Skeletal muscle tissue (tissue), 3 donors: ENCODE measurements at regions not wholly inside any gene's neighbourhood (a gene's known extent, or its start where the extent isn't known, plus 50 kb on each side); places are given as distances from the start of the nearest gene placed in this dataset.

Source experiments
- H3K27ac ChIP-seq: one replicate; pipeline ENCODE4 v1.7.0; 2013; ENCODE audit warnings: mild to moderate bottlenecking, low read depth, low read length, inconsistent platforms
- H3K27me3 ChIP-seq, 3 donors: one replicate each; pipeline ENCODE4 v1.7.0; 2013; ENCODE audit warnings: low read length in 3 of 3; ENCODE audit not compliant: control insufficient read depth in 3 of 3, insufficient read depth in 3 of 3
- H3K36me3 ChIP-seq, 3 donors: one replicate each; pipeline ENCODE4 v1.7.0; 2013; ENCODE audit warnings: low read length in 3 of 3; ENCODE audit not compliant: control insufficient read depth in 3 of 3, insufficient read depth in 3 of 3
- H3K4me1 ChIP-seq, 3 donors: one replicate each; pipeline ENCODE4 v1.7.0; 2013; ENCODE audit warnings: low read length in 3 of 3, mild to moderate bottlenecking in 3 of 3; ENCODE audit not compliant: control insufficient read depth in 3 of 3, insufficient read depth in 3 of 3
- H3K4me3 ChIP-seq, 3 donors: one replicate each; pipeline ENCODE4 v1.7.0; 2013; ENCODE audit warnings: low read length in 3 of 3
- H3K9ac ChIP-seq, 3 donors: one replicate each; pipeline ENCODE4 v1.7.0; 2013; ENCODE audit warnings: low read length in 3 of 3, mild to moderate bottlenecking in 3 of 3, moderate library complexity in 2 of 3, low read depth in 1 of 3
- H3K9me3 ChIP-seq, 3 donors: one replicate each; pipeline ENCODE4 v1.7.0; 2013; ENCODE audit warnings: low read length in 3 of 3; ENCODE audit not compliant: control insufficient read depth in 3 of 3
- donor health status: Osteomylitis.

DNA sequence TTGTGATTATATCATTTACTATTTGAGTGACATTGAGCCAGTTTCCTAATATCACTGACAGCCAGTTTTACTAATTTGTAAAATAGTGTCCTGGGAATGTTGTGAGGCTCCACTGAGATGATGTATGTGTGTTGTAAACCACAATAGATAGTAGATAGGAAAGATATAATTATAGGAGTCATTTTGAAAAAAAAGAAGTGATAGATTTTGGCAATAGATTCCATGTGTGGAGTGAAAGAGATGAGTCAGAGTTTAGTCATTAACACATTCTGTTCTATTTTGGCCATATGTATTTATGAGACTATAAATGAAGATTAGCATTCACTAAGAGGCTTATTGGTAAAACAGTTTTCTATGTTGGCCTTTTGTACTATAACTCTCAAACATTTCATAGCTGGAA, 388.2 kb downstream of the FAM170A start:
- no peaks in the 10 kb centered on the region for H3K4me1 ChIP-seq
- H3K36me3 ChIP-seq: no peaks in the 10 kb centered on the region
- no peak overlapping the region for H3K4me3 ChIP-seq
- H3K9ac ChIP-seq: no peak overlapping the region
- no peaks in the 10 kb centered on the region for H3K27me3 ChIP-seq
- H3K9me3 ChIP-seq: no peaks in the 10 kb centered on the region
- no peak overlapping the region for H3K27ac ChIP-seq

- no peak overlapping the region for H3K9ac ChIP-seq
- H3K36me3 ChIP-seq: no peaks in the 10 kb centered on the region
- no peak overlapping the region for H3K27ac ChIP-seq
- no peak overlapping the region for H3K4me3 ChIP-seq
- no peaks in the 10 kb centered on the region for H3K9me3 ChIP-seq
- no peaks in the 10 kb centered on the region for H3K27me3 ChIP-seq
- H3K4me1 ChIP-seq: no peaks in the 10 kb centered on the region
These were observed 405.8 kb downstream of the FAM170A start for GRCh38 chr5:120035181-120035580.

GRCh38 chr5:120035815-120036577, 406.6 kb downstream of the FAM170A start:
- no peaks in the 10 kb centered on the region for H3K27me3 ChIP-seq
- no peak overlapping the region for H3K27ac ChIP-seq
- H3K4me3 ChIP-seq: no peak overlapping the region
- H3K4me1 ChIP-seq: no peaks in the 10 kb centered on the region
- H3K9me3 ChIP-seq: no peaks in the 10 kb centered on the region
- H3K9ac ChIP-seq: no peak overlapping the region
- H3K36me3 ChIP-seq: no peaks in the 10 kb centered on the region

DNA sequence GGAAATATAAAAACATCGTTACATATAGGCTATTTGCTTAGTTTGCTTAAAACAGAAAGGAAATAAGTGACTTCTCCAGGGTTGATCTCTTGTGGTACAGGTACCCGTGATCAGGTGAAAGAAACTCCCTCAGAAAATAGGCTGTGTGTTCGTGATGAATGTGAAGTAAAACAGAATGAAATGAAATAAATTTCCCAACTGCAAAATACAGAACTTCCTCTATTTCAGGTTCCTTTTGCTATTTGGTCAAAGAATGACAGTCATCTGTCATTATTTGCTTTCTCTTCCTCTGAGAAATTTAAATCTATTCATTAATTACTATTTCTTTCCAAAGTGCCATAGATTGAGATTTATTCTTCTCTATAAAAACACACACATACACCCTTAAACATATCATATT, 408.1 kb downstream of the FAM170A start:
- Histone ChIP-seq H3K27ac (no peak overlapping the region), H3K4me1 (no peaks in the 10 kb centered on the region), H3K36me3 (no peaks in the 10 kb centered on the region), H3K27me3 (no peaks in the 10 kb centered on the region), H3K4me3 (no peak overlapping the region), H3K9me3 (no peaks in the 10 kb centered on the region), H3K9ac (no peak overlapping the region)

DNA sequence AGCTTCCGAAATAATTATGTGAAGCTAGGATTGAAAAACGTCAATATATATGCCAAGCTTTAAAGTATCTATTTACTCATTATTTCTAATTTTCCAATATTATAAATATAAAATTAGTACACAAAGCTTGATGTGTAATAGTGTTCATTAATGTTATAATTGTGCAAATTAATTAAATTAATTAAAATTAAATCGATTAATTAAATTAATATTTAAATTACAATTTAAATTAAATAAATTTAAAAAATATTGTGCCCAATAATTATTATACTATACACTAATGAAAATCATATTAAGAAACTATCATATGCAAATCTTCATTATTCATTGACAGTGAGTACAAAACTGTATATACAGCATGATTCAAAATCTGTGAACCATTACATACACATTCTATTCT, 409.8 kb downstream of the FAM170A start:
- Histone ChIP-seq H3K27ac (no peak overlapping the region), H3K9me3 (no peaks in the 10 kb centered on the region), H3K4me3 (no peak overlapping the region), H3K27me3 (no peaks in the 10 kb centered on the region), H3K9ac (no peak overlapping the region), H3K36me3 (no peaks in the 10 kb centered on the region), H3K4me1 (no peaks in the 10 kb centered on the region)

GRCh38 chr5:120043431-120043830, 414.1 kb downstream of the FAM170A start:
- no peak overlapping the region for H3K27ac ChIP-seq
- H3K27me3 ChIP-seq: no peaks in the 10 kb centered on the region
- no peaks in the 10 kb centered on the region for H3K4me1 ChIP-seq
- no peaks in the 10 kb centered on the region for H3K36me3 ChIP-seq
- H3K4me3 ChIP-seq: no peak overlapping the region
- H3K9me3 ChIP-seq: no peaks in the 10 kb centered on the region
- H3K9ac ChIP-seq: no peak overlapping the region

DNA sequence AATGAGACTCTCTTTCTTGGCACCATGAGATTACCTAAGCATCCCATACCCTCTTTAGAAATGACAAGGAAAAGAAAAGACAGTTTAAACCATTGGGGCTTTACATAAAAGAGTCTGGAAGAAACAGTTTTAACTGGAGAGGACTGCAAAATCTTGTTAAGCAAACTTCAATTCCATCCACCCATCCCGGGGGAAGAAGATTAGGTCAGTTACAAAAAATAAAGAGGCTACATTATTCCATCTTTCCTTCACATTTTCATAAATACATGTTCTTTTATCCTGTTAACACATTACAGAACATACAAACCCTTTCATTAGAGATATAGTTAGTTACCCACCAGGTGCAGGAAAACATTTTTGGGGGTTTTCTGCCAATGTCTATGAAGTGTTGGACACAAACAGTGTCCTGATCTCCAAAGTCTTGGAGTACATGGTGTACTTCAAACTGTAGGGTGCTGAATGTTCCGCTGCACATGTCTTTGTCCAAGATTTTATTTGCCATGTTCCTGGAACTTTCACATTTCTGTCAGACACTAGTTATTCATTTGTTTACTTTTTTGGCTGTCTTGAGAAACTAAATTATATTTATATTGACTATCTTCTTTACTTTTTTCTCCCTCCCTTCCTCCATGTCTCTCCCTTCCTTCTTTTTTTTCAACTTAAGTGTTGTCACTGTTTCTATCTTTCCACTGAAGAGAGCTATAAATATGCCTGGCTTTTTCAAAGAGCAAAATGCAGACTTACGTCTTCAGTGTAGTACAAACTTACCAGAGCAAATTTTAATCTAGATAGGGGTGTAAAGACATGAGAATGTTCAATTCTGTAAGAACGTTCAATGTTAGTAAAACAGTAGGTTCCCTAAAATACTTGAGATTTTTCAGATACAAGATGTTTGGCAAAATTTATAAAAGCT, 410.9 kb upstream of the PRR16 start:
- Histone ChIP-seq H3K9me3 (no peaks in the 10 kb centered on the region), H3K9ac (no peak overlapping the region), H3K36me3 (no peaks in the 10 kb centered on the region), H3K4me3 (peak overlapping the region in 2 of 3 donors; percentile 17 to 40), H3K27me3 (no peaks in the 10 kb centered on the region), H3K27ac (no peak overlapping the region), H3K4me1 (peaks cover 0 to 2% (median 0%) of the 10 kb centered on the region in 3 donors)

DNA sequence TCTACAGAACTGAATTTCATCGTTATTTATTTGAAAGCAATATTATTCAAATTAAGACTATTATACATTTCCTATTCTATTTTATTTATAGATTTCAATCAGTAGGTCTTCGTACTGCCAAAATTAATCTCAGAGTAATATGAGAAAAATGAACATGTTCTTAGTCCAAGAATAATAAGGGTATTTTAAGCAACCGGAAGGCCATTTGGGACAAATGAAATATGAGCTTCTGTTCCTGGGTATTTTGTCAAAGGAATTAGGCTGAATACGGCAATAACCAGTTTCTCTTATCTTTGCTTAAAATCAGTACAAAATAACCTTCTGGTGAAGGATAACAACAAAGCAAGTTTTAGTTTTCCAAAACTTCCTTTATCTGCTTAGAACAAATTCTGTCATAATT, 410.3 kb upstream of the PRR16 start:
- Histone ChIP-seq H3K9me3 (no peaks in the 10 kb centered on the region), H3K4me3 (no peak overlapping the region), H3K9ac (no peak overlapping the region), H3K27ac (no peak overlapping the region), H3K27me3 (no peaks in the 10 kb centered on the region), H3K36me3 (no peaks in the 10 kb centered on the region), H3K4me1 (peaks cover 0 to 2% (median 0%) of the 10 kb centered on the region in 3 donors)

DNA sequence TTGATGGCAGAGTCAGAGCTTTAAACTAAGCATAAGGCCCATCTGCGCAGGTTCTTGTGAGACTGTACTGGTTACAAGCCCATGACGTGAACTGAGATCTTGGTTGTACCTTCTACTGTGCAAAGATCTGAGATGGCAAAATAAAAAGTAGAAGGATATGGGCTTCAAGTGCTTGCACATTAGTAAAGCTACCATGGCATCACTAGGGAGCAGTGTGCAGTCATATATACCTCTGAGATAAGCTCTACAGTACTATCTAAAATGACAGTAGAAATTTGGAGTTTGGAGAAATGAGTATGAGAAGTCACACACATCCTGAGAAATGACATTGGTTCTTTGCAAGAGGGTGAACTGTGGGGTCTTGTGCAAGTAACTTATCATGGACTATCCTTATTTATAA, 408.2 kb upstream of the PRR16 start:
- Histone ChIP-seq H3K4me1 (peaks cover 0 to 2% (median 0%) of the 10 kb centered on the region in 3 donors), H3K36me3 (no peaks in the 10 kb centered on the region), H3K9ac (no peak overlapping the region), H3K27me3 (no peaks in the 10 kb centered on the region), H3K4me3 (no peak overlapping the region), H3K27ac (no peak overlapping the region), H3K9me3 (no peaks in the 10 kb centered on the region)

GRCh38 chr5:120062515-120062917, 401.6 kb upstream of the PRR16 start:
- Histone ChIP-seq H3K36me3 (no peaks in the 10 kb centered on the region), H3K27me3 (no peaks in the 10 kb centered on the region)

More at GRCh38 chr5:120062515-120062917, 401.6 kb upstream of the PRR16 start:
- Histone ChIP-seq H3K27ac (no peak overlapping the region), H3K4me3 (no peak overlapping the region), H3K9me3 (no peaks in the 10 kb centered on the region), H3K9ac (no peak overlapping the region), H3K4me1 (no peaks in the 10 kb centered on the region)
